ENCODE measurements at regions not wholly inside any gene's neighbourhood (a gene's known extent, or its start where the extent isn't known, plus 50 kb on each side); places are given as distances from the start of the nearest gene placed in this dataset.

GRCh38 chr2:83172841-83173240, 1286.2 kb downstream of the SUCLG1 start:
- Histone ChIP-seq H3K4me3 (ENCODE audit: low read depth in 1 of 2, low read length in 2 of 2) (no peak overlapping the region), H3K9me3 (ENCODE audit: control insufficient read depth in 1 of 2, low read length in 2 of 2) (no peaks in the 10 kb centered on the region), H3K9ac (ENCODE audit: low read depth in 1 of 2, low read length in 2 of 2) (no peak overlapping the region), H3K27ac (ENCODE audit: low read depth, low read length) (no peak overlapping the region), H3K4me1 (ENCODE audit: control insufficient read depth in 1 of 2, insufficient read depth in 2 of 2, low read length in 2 of 2) (no peaks in the 10 kb centered on the region), H3K27me3 (ENCODE audit: control insufficient read depth in 1 of 2, insufficient read depth in 2 of 2, low read length in 2 of 2) (no peaks in the 10 kb centered on the region), H3K36me3 (ENCODE audit: control insufficient read depth in 1 of 2, insufficient read depth in 2 of 2, low read length in 2 of 2) (no peaks in the 10 kb centered on the region)

GRCh38 chr2:83168377-83168776, 1290.7 kb downstream of the SUCLG1 start:
- H3K4me1 ChIP-seq (ENCODE audit: control insufficient read depth in 1 of 2, insufficient read depth in 2 of 2, low read length in 2 of 2) = no peaks in the 10 kb centered on the region
- H3K27ac ChIP-seq (ENCODE audit: low read depth, low read length) = no peak overlapping the region
- no peaks in the 10 kb centered on the region for H3K36me3 ChIP-seq (ENCODE audit: control insufficient read depth in 1 of 2, insufficient read depth in 2 of 2, low read length in 2 of 2)
- H3K9me3 ChIP-seq (ENCODE audit: control insufficient read depth in 1 of 2, low read length in 2 of 2) = no peaks in the 10 kb centered on the region
- H3K27me3 ChIP-seq (ENCODE audit: control insufficient read depth in 1 of 2, insufficient read depth in 2 of 2, low read length in 2 of 2) = no peaks in the 10 kb centered on the region
- no peak overlapping the region for H3K9ac ChIP-seq (ENCODE audit: low read depth in 1 of 2, low read length in 2 of 2)
- H3K4me3 ChIP-seq (ENCODE audit: low read depth in 1 of 2, low read length in 2 of 2) = no peak overlapping the region

- Histone ChIP-seq H3K27me3 (ENCODE audit: control insufficient read depth in 1 of 2, insufficient read depth in 2 of 2, low read length in 2 of 2) (no peaks in the 10 kb centered on the region), H3K4me3 (ENCODE audit: low read depth in 1 of 2, low read length in 2 of 2) (no peak overlapping the region), H3K36me3 (ENCODE audit: control insufficient read depth in 1 of 2, insufficient read depth in 2 of 2, low read length in 2 of 2) (no peaks in the 10 kb centered on the region), H3K9me3 (ENCODE audit: control insufficient read depth in 1 of 2, low read length in 2 of 2) (no peaks in the 10 kb centered on the region), H3K27ac (ENCODE audit: low read depth, low read length) (no peak overlapping the region), H3K4me1 (ENCODE audit: control insufficient read depth in 1 of 2, insufficient read depth in 2 of 2, low read length in 2 of 2) (no peaks in the 10 kb centered on the region), H3K9ac (ENCODE audit: low read depth in 1 of 2, low read length in 2 of 2) (no peak overlapping the region)
These were observed 1296.7 kb downstream of the SUCLG1 start for GRCh38 chr2:83162421-83162820.

GRCh38 chr2:83160571-83160970, 1298.5 kb downstream of the SUCLG1 start:
- Histone ChIP-seq H3K4me3 (ENCODE audit: low read depth in 1 of 2, low read length in 2 of 2) (no peak overlapping the region), H3K27ac (ENCODE audit: low read depth, low read length) (no peak overlapping the region), H3K36me3 (ENCODE audit: control insufficient read depth in 1 of 2, insufficient read depth in 2 of 2, low read length in 2 of 2) (no peaks in the 10 kb centered on the region), H3K4me1 (ENCODE audit: control insufficient read depth in 1 of 2, insufficient read depth in 2 of 2, low read length in 2 of 2) (no peaks in the 10 kb centered on the region), H3K9me3 (ENCODE audit: control insufficient read depth in 1 of 2, low read length in 2 of 2) (no peaks in the 10 kb centered on the region), H3K9ac (ENCODE audit: low read depth in 1 of 2, low read length in 2 of 2) (no peak overlapping the region), H3K27me3 (ENCODE audit: control insufficient read depth in 1 of 2, insufficient read depth in 2 of 2, low read length in 2 of 2) (no peaks in the 10 kb centered on the region)

- Histone ChIP-seq H3K9me3 (ENCODE audit: control insufficient read depth in 1 of 2, low read length in 2 of 2) (no peaks in the 10 kb centered on the region), H3K4me1 (ENCODE audit: control insufficient read depth in 1 of 2, insufficient read depth in 2 of 2, low read length in 2 of 2) (no peaks in the 10 kb centered on the region), H3K36me3 (ENCODE audit: control insufficient read depth in 1 of 2, insufficient read depth in 2 of 2, low read length in 2 of 2) (no peaks in the 10 kb centered on the region), H3K4me3 (ENCODE audit: low read depth in 1 of 2, low read length in 2 of 2) (no peak overlapping the region), H3K9ac (ENCODE audit: low read depth in 1 of 2, low read length in 2 of 2) (no peak overlapping the region), H3K27me3 (ENCODE audit: control insufficient read depth in 1 of 2, insufficient read depth in 2 of 2, low read length in 2 of 2) (no peaks in the 10 kb centered on the region), H3K27ac (ENCODE audit: low read depth, low read length) (no peak overlapping the region)
These were observed 1303.3 kb downstream of the SUCLG1 start for GRCh38 chr2:83155826-83156225.

- no peak overlapping the region for H3K4me3 ChIP-seq (ENCODE audit: low read depth in 1 of 2, low read length in 2 of 2)
- H3K4me1 ChIP-seq (ENCODE audit: control insufficient read depth in 1 of 2, insufficient read depth in 2 of 2, low read length in 2 of 2) = no peaks in the 10 kb centered on the region
- H3K9ac ChIP-seq (ENCODE audit: low read depth in 1 of 2, low read length in 2 of 2) = no peak overlapping the region
- no peaks in the 10 kb centered on the region for H3K36me3 ChIP-seq (ENCODE audit: control insufficient read depth in 1 of 2, insufficient read depth in 2 of 2, low read length in 2 of 2)
- H3K27ac ChIP-seq (ENCODE audit: low read depth, low read length) = no peak overlapping the region
- H3K27me3 ChIP-seq (ENCODE audit: control insufficient read depth in 1 of 2, insufficient read depth in 2 of 2, low read length in 2 of 2) = no peaks in the 10 kb centered on the region
- no peaks in the 10 kb centered on the region for H3K9me3 ChIP-seq (ENCODE audit: control insufficient read depth in 1 of 2, low read length in 2 of 2)
These were observed 1315.1 kb downstream of the SUCLG1 start for GRCh38 chr2:83143946-83144345.

- H3K27me3 ChIP-seq (ENCODE audit: control insufficient read depth in 1 of 2, insufficient read depth in 2 of 2, low read length in 2 of 2) = no peaks in the 10 kb centered on the region
- H3K9ac ChIP-seq (ENCODE audit: low read depth in 1 of 2, low read length in 2 of 2) = no peak overlapping the region
- H3K4me1 ChIP-seq (ENCODE audit: control insufficient read depth in 1 of 2, insufficient read depth in 2 of 2, low read length in 2 of 2) = no peaks in the 10 kb centered on the region
- H3K36me3 ChIP-seq (ENCODE audit: control insufficient read depth in 1 of 2, insufficient read depth in 2 of 2, low read length in 2 of 2) = no peaks in the 10 kb centered on the region
- no peak overlapping the region for H3K27ac ChIP-seq (ENCODE audit: low read depth, low read length)
- no peaks in the 10 kb centered on the region for H3K9me3 ChIP-seq (ENCODE audit: control insufficient read depth in 1 of 2, low read length in 2 of 2)
- no peak overlapping the region for H3K4me3 ChIP-seq (ENCODE audit: low read depth in 1 of 2, low read length in 2 of 2)
These were observed 1316.1 kb downstream of the SUCLG1 start for GRCh38 chr2:83142934-83143333.

- H3K9me3 ChIP-seq (ENCODE audit: control insufficient read depth in 1 of 2, low read length in 2 of 2) = no peaks in the 10 kb centered on the region
- H3K4me3 ChIP-seq (ENCODE audit: low read depth in 1 of 2, low read length in 2 of 2) = no peak overlapping the region
- no peak overlapping the region for H3K9ac ChIP-seq (ENCODE audit: low read depth in 1 of 2, low read length in 2 of 2)
- H3K36me3 ChIP-seq (ENCODE audit: control insufficient read depth in 1 of 2, insufficient read depth in 2 of 2, low read length in 2 of 2) = no peaks in the 10 kb centered on the region
- H3K27ac ChIP-seq (ENCODE audit: low read depth, low read length) = no peak overlapping the region
- no peaks in the 10 kb centered on the region for H3K4me1 ChIP-seq (ENCODE audit: control insufficient read depth in 1 of 2, insufficient read depth in 2 of 2, low read length in 2 of 2)
- no peaks in the 10 kb centered on the region for H3K27me3 ChIP-seq (ENCODE audit: control insufficient read depth in 1 of 2, insufficient read depth in 2 of 2, low read length in 2 of 2)
These were observed 1343.5 kb downstream of the SUCLG1 start for GRCh38 chr2:83115606-83116005.

- Histone ChIP-seq H3K4me3 (ENCODE audit: low read depth in 1 of 2, low read length in 2 of 2) (no peak overlapping the region), H3K4me1 (ENCODE audit: control insufficient read depth in 1 of 2, insufficient read depth in 2 of 2, low read length in 2 of 2) (no peaks in the 10 kb centered on the region), H3K9me3 (ENCODE audit: control insufficient read depth in 1 of 2, low read length in 2 of 2) (no peaks in the 10 kb centered on the region), H3K36me3 (ENCODE audit: control insufficient read depth in 1 of 2, insufficient read depth in 2 of 2, low read length in 2 of 2) (no peaks in the 10 kb centered on the region), H3K27ac (ENCODE audit: low read depth, low read length) (no peak overlapping the region), H3K9ac (ENCODE audit: low read depth in 1 of 2, low read length in 2 of 2) (no peak overlapping the region), H3K27me3 (ENCODE audit: control insufficient read depth in 1 of 2, insufficient read depth in 2 of 2, low read length in 2 of 2) (no peaks in the 10 kb centered on the region)
These were observed 1343.9 kb downstream of the SUCLG1 start for GRCh38 chr2:83115155-83115554.

GRCh38 chr2:83113953-83114352, 1345.1 kb downstream of the SUCLG1 start:
- Histone ChIP-seq H3K4me1 (ENCODE audit: control insufficient read depth in 1 of 2, insufficient read depth in 2 of 2, low read length in 2 of 2) (no peaks in the 10 kb centered on the region), H3K9me3 (ENCODE audit: control insufficient read depth in 1 of 2, low read length in 2 of 2) (no peaks in the 10 kb centered on the region), H3K36me3 (ENCODE audit: control insufficient read depth in 1 of 2, insufficient read depth in 2 of 2, low read length in 2 of 2) (no peaks in the 10 kb centered on the region), H3K27ac (ENCODE audit: low read depth, low read length) (no peak overlapping the region), H3K9ac (ENCODE audit: low read depth in 1 of 2, low read length in 2 of 2) (no peak overlapping the region), H3K27me3 (ENCODE audit: control insufficient read depth in 1 of 2, insufficient read depth in 2 of 2, low read length in 2 of 2) (no peaks in the 10 kb centered on the region), H3K4me3 (ENCODE audit: low read depth in 1 of 2, low read length in 2 of 2) (no peak overlapping the region)

GRCh38 chr2:83112858-83113257, 1346.2 kb downstream of the SUCLG1 start:
- no peak overlapping the region for H3K27ac ChIP-seq (ENCODE audit: low read depth, low read length)

More at GRCh38 chr2:83112858-83113257, 1346.2 kb downstream of the SUCLG1 start:
- no peaks in the 10 kb centered on the region for H3K27me3 ChIP-seq (ENCODE audit: control insufficient read depth in 1 of 2, insufficient read depth in 2 of 2, low read length in 2 of 2)
- no peak overlapping the region for H3K9ac ChIP-seq (ENCODE audit: low read depth in 1 of 2, low read length in 2 of 2)
- no peaks in the 10 kb centered on the region for H3K36me3 ChIP-seq (ENCODE audit: control insufficient read depth in 1 of 2, insufficient read depth in 2 of 2, low read length in 2 of 2)
- no peaks in the 10 kb centered on the region for H3K9me3 ChIP-seq (ENCODE audit: control insufficient read depth in 1 of 2, low read length in 2 of 2)
- H3K4me1 ChIP-seq (ENCODE audit: control insufficient read depth in 1 of 2, insufficient read depth in 2 of 2, low read length in 2 of 2) = no peaks in the 10 kb centered on the region
- H3K4me3 ChIP-seq (ENCODE audit: low read depth in 1 of 2, low read length in 2 of 2) = no peak overlapping the region

All from duodenal mucosa (tissue), 2 donors.